Stimulated activated CD4-positive, alpha-beta T cell treated with anti-CD3 and anti-CD28 coated beads, Interleukin-2, amount 100 ng/mL, for 48 hours (primary cell): ENCODE measurements at regions not wholly inside any gene's neighbourhood (a gene's known extent, or its start where the extent isn't known, plus 50 kb on each side); places are given as distances from the start of the nearest gene placed in this dataset.

ENCODE experiments used
- DNase-seq, 2 donors: peaks; one replicate each; pipeline ENCODE4 v3.0.0-alpha.2; 2020

- no peak for DNase-seq
These were observed 244.3 kb downstream of the FAM76B start for GRCh38 chr11:95545116-95545875.

DNA sequence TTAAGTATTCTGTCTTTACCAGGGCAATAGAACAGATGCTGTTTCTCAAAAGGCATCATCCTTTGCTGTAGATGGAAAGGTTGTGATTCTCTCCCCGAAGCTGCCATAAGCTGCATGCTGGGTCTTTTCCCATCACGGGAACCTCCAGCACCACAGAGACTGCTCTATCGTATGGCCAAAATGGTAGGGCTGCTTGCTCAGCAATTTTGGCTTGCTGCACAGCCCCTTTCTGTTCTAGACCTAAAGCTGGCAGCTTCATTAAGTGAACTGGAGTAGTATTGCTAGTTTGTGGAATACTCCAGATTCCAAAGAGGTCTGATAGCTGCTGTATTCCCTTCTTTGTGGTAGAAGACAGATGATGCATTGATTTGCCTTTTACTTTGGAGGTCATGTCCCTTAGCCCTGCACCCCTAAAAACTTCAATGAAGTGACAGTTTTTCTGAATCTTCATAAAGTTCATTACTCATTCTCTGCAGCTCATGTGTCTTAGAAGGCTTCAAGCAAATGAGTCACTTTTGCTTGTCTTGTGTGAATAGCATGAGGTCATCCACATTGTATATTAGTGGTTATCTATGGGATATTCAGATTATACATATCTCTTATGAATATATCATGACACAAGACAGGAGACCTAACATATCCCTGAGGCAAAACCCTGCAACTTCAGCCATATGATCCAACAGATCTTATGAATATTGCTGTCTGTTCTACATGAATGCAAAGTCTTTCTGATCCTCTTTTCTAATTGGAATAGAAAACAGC, 245.3 kb downstream of the FAM76B start:
- DNase-seq = no peak

GRCh38 chr11:95542868-95543551, 246.6 kb downstream of the FAM76B start:
- no peak for DNase-seq

DNA sequence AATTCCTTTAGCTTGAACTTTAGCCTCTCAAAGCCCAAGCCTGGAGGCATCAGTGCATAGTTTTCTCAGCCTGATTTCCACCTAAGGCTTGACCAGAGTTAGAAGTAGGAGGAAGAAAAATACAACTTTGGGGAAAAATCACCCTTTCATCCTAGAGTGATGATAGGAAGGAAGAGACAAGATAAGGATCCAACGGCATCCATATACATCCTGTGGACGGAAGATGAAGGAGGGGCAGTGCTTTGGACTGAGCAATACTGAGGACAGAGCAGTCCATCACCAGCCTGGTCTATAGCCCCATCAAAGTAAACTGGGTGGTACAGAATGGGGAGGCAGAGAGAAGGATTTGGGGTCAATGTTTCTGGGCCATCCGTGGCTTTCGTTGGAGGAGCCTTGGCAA, 247.9 kb downstream of the FAM76B start:
- no peak for DNase-seq

GRCh38 chr11:95536047-95536690, 253.4 kb downstream of the FAM76B start:
- DNase-seq = no peak

DNA sequence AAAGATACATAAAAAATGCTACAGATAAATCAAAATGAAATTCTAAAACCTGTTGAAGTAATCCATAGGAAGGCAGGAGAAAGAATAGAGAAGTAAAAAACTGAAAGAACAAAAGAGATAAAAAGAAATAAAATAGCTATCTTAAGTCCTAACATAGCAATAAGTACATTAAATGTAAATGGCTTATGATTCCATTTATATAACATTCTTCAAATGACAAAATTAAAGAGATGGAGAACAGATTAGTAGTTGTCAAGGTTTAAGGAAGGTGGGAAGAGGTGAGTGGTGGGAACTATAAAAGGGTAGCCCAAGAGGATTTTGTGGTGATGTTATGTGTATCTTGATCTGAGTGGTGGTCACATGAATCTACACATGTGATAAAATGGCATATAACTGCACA, 254.8 kb downstream of the FAM76B start:
- no peak for DNase-seq

- DNase-seq = no peak
These were observed 255.4 kb downstream of the FAM76B start for GRCh38 chr11:95534226-95534625.

GRCh38 chr11:95531116-95531515, 258.5 kb downstream of the FAM76B start:
- DNase-seq = no peak

- DNase-seq = no peak
These were observed 265.1 kb downstream of the FAM76B start for GRCh38 chr11:95524314-95525036.

DNA sequence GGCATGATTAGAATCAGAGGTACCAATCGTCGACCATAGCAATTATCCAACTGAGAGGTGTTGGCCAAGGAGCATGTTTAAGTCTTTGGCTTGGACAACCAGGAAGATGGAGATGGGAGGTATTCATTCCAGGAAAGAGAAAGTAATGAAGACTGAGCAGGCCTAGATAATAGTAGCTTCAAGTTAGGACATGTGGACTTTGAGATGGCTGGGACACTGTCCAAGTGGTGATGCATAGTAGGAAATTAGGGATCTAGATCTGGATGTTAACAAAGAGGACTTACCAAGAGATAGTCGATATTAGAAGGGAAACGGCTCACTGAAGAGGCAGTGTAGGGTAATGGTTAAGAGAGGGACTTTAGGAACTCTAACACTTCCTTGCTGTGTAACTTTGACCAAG, 266.7 kb downstream of the FAM76B start:
- no peak for DNase-seq

DNA sequence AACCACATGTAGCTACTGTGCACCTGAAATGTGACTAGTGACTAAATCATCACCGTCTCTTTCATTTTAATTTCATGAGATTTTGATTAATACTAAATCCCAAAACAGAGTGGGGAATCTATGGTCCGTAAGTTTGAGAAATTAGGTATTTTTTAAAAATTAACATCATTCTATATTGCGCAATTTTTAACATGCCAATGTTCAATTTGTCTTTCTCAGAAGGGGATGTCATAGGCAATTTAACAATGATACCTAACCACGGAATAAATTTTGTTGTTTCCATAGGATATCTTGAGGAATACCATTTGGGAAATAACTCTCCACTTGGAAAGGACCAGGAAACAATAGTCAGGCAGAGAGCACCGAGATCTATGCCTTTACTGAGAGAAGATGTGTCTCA, 267.7 kb downstream of the FAM76B start:
- no peak for DNase-seq

DNA sequence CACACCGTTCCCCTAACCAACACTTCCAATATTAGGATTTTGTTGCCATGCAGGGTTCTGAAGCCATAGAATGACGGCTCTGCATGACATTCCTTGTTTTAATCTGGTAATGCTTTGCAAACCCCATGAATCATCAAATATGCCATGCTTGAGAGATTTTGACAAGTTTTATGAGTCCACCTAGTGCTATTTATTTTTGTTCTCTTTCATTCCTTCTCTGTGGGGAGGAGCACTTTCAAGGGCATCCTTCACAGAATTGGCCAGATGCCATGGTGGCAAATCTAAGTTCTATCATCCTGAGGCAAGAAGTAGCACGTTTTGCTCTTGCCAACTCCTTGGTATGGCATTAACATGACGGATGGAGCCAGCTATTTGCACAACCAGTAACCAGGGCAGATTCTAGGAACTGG, 268.4 kb downstream of the FAM76B start:
- DNase-seq = no peak

DNA sequence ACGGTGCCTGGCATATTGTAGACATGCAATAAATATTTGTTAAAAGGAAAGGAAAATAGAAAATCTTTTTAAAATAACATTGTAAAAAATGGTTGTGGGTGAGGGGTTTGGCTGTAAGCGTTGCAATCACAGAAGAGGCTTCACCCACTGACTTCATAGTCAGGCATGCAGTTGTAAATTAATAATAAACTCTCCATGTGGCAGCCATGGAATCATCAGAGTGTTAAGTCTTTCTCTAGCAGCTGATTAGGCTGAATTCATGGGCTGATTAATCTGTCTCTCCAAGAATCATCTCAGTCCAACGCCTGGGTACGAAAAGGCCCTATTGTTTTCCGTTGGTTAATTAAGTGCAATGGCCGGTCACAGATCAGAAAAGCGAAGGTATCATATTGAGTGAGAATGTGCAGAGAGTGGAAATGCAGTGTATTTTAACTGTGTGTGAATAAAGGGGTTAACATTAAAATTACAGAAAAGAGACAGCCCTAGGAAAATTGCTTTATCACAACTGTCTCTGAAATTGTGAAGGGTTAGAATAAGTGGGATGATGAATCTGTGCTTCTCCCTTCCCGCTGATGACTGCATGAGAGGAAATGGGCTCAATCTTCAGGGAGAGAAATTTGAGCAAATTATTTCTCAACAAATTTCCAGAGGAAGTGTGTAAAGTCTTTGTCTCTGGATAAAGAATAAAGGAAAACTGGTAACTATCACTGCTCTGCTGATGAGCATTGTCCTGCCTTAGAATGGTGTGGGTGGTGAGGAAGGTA, 269.0 kb downstream of the FAM76B start:
- DNase-seq = no peak

DNA sequence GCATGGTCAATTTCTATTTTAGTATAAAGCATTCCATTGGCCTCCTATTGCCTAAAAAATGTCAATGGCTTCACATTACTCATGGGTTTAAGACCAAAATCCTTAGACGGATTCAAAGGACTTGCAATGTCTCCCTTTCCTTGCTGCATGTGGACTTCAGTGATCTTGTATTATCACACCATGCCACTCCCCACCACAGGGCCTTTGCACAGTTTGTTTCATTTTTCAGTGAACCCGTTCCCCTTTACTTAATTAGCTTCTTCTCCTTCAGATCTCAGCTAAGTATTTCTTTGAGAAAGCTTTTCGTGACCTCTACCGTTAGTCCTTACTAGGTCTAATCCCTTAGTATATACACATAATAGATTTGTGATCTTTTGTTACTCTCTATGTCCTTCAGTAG, 269.7 kb downstream of the FAM76B start:
- no peak for DNase-seq

GRCh38 chr11:95517453-95517852, 272.1 kb downstream of the FAM76B start:
- DNase-seq = no peak

DNA sequence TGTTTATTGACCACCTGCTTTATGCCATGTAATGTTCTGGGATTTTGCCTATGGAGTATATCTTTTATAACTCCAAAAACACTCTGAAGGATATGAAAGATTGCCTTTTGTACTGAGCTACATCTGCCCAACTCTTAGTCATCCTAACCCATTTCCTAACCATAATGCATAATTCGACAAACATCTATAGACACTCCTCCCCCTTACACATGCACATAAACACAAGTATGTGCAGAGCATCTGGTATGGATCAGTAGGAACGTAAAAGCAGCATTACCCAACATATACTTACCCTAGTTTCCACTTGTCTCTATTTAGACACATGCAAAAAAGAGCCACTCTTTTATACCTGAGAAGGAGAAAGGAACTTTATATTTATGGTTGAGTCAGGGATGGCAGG, 272.8 kb downstream of the FAM76B start:
- no peak for DNase-seq

- no peak for DNase-seq
These were observed 273.4 kb downstream of the FAM76B start for GRCh38 chr11:95516175-95516574.

- no peak for DNase-seq
These were observed 274.2 kb downstream of the FAM76B start for GRCh38 chr11:95515371-95515770.

GRCh38 chr11:95514416-95515110, 275.0 kb downstream of the FAM76B start:
- DNase-seq = no peak

- DNase-seq = no peak
These were observed 276.9 kb downstream of the FAM76B start for GRCh38 chr11:95512682-95513081.

DNA sequence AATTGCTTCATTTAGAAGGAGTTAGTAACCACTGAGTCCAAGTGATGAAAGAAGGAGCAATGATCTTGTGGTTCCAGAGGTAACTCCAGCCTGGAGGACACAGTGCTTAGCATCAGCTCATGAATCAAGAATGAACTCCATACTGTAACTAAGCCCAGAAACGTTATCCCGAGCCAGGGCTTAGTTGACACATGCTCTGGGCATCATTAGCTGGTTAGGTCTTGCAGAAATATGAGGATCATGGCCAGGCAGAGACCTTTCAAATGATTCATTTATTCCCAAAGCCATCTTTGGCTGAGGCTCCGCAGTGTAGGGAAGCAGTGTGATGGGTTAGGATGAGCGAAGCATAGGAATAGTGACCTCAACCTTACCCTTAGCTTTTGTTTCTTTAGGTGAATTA, 277.4 kb downstream of the FAM76B start:
- DNase-seq = no peak
